ENCODE measurements at regions not wholly inside any gene's neighbourhood (a gene's known extent, or its start where the extent isn't known, plus 50 kb on each side); places are given as distances from the start of the nearest gene placed in this dataset.
A peak's percentile ranks its signal among the peaks of the same experiment; 100 is the strongest.

- DNase-seq (ENCODE audit: low spot score) = no peak
These were observed 2060.5 kb downstream of the MAT2B start for GRCh38 chr5:165565911-165566310.

- no peak for DNase-seq (ENCODE audit: low spot score)
These were observed 2064.1 kb downstream of the MAT2B start for GRCh38 chr5:165569551-165569950.

GRCh38 chr5:165573445-165573844, 2068.0 kb downstream of the MAT2B start:
- DNase-seq (ENCODE audit: low spot score) = no peak

GRCh38 chr5:165574100-165574499, 2068.7 kb downstream of the MAT2B start:
- no peak for DNase-seq (ENCODE audit: low spot score)

- DNase-seq (ENCODE audit: low spot score) = no peak
These were observed 2071.4 kb downstream of the MAT2B start for GRCh38 chr5:165576678-165577275.

GRCh38 chr5:165579911-165580310, 2074.5 kb downstream of the MAT2B start:
- DNase-seq (ENCODE audit: low spot score) = no peak

GRCh38 chr5:165594693-165595092, 2089.3 kb downstream of the MAT2B start:
- DNase-seq (ENCODE audit: low spot score) = no peak

GRCh38 chr5:165602529-165602928, 2097.1 kb downstream of the MAT2B start:
- DNase-seq (ENCODE audit: low spot score) = no peak

- DNase-seq (ENCODE audit: low spot score) = no peak
These were observed 2101.6 kb downstream of the MAT2B start for GRCh38 chr5:165607026-165607425.

- DNase-seq (ENCODE audit: low spot score) = no peak
These were observed 2104.5 kb downstream of the MAT2B start for GRCh38 chr5:165609871-165610270.

GRCh38 chr5:165616490-165617405, 2111.3 kb downstream of the MAT2B start:
- DNase-seq (ENCODE audit: low spot score) = peak; percentile 40

- DNase-seq (ENCODE audit: low spot score) = peak; percentile 57
These were observed 2112.1 kb downstream of the MAT2B start for GRCh38 chr5:165617491-165617890.

- no peak for DNase-seq (ENCODE audit: low spot score)
These were observed 2115.0 kb downstream of the MAT2B start for GRCh38 chr5:165620394-165620793.

- DNase-seq (ENCODE audit: low spot score) = no peak
These were observed 2117.6 kb downstream of the MAT2B start for GRCh38 chr5:165622864-165623536.

- DNase-seq (ENCODE audit: low spot score) = no peak
These were observed 2118.9 kb downstream of the MAT2B start for GRCh38 chr5:165624166-165624946.

- no peak for DNase-seq (ENCODE audit: low spot score)
These were observed 2120.7 kb downstream of the MAT2B start for GRCh38 chr5:165626161-165626560.

- DNase-seq (ENCODE audit: low spot score) = no peak
These were observed 2122.2 kb downstream of the MAT2B start for GRCh38 chr5:165627548-165628170.

- DNase-seq (ENCODE audit: low spot score) = peak; percentile 20
These were observed 2124.9 kb downstream of the MAT2B start for GRCh38 chr5:165630261-165630778.

- no peak for DNase-seq (ENCODE audit: low spot score)
These were observed 2125.8 kb downstream of the MAT2B start for GRCh38 chr5:165631235-165631634.

GRCh38 chr5:165642366-165642765, 2136.9 kb downstream of the MAT2B start:
- DNase-seq (ENCODE audit: low spot score) = no peak

- DNase-seq (ENCODE audit: low spot score) = no peak
These were observed 2160.4 kb downstream of the MAT2B start for GRCh38 chr5:165665735-165666400.

Data from COLO829 (cell line).